Fibroblast of the aortic adventitia (primary cell): ENCODE measurements at regions not wholly inside any gene's neighbourhood (a gene's known extent, or its start where the extent isn't known, plus 50 kb on each side); places are given as distances from the start of the nearest gene placed in this dataset.

Experiments
- DNase-seq: peaks from one replicate; pipeline ENCODE4 v3.0.0-alpha.2; 2010; ENCODE audit warnings: low read depth
- H3K4me3 ChIP-seq: 2 replicates; pipeline ENCODE4 v1.5.1; 2011; ENCODE audit warnings: low read depth, mild to moderate bottlenecking, control low read depth, low read length, moderate library complexity
- TF ChIP-seq, protein P1 (sequence below): IDR thresholded peaks from 2 replicates; pipeline ENCODE4 v1.5.1; 2011; ENCODE audit warnings: mild to moderate bottlenecking, low read length, control low read depth, inconsistent platforms; ENCODE audit not compliant: insufficient read depth

DNA sequence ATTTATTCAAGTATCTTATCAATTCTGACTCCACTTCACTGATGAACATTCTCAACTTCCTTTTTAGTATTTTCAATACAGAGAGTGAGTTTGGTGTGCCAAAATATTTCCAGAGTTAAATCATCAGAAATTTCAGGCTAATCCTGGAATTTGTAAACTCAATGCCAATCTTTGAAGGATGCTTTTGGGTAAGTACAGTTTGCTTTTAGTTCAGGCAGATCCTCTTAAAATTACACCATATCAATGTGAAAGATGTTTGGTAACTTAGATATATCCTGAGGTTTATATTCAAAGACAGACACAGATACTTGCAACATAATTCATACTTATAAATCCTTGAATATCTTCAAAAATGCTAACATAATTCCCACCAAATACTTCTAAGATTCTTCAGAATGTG is 76.0 kb upstream of the FAM47B start:
- peak; percentile 68 for DNase-seq
- no peak overlapping the region for H3K4me3 ChIP-seq
- TF ChIP-seq, protein P1, sequence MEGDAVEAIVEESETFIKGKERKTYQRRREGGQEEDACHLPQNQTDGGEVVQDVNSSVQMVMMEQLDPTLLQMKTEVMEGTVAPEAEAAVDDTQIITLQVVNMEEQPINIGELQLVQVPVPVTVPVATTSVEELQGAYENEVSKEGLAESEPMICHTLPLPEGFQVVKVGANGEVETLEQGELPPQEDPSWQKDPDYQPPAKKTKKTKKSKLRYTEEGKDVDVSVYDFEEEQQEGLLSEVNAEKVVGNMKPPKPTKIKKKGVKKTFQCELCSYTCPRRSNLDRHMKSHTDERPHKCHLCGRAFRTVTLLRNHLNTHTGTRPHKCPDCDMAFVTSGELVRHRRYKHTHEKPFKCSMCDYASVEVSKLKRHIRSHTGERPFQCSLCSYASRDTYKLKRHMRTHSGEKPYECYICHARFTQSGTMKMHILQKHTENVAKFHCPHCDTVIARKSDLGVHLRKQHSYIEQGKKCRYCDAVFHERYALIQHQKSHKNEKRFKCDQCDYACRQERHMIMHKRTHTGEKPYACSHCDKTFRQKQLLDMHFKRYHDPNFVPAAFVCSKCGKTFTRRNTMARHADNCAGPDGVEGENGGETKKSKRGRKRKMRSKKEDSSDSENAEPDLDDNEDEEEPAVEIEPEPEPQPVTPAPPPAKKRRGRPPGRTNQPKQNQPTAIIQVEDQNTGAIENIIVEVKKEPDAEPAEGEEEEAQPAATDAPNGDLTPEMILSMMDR: no peak

DNA sequence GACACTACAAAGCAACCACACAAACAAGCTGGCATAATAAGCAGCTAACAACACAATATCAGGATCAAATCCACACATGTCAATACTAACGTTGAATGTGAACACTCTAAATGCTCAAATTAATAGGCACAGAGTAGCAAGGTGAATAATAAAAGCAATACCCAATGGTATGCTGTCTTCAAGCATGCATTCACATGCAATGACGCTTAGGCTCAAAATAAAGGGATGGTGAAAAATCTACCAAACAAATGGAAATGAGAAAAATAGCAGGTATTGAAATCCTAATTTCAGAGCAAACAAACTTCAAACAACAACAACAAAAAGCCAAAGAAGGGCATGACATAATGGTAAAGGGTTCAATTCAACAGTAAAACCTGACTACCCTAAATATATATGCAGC is 74.0 kb upstream of the FAM47B start:
- no peak for DNase-seq
- no peak overlapping the region for H3K4me3 ChIP-seq
- TF ChIP-seq, protein P1: no peak

DNA sequence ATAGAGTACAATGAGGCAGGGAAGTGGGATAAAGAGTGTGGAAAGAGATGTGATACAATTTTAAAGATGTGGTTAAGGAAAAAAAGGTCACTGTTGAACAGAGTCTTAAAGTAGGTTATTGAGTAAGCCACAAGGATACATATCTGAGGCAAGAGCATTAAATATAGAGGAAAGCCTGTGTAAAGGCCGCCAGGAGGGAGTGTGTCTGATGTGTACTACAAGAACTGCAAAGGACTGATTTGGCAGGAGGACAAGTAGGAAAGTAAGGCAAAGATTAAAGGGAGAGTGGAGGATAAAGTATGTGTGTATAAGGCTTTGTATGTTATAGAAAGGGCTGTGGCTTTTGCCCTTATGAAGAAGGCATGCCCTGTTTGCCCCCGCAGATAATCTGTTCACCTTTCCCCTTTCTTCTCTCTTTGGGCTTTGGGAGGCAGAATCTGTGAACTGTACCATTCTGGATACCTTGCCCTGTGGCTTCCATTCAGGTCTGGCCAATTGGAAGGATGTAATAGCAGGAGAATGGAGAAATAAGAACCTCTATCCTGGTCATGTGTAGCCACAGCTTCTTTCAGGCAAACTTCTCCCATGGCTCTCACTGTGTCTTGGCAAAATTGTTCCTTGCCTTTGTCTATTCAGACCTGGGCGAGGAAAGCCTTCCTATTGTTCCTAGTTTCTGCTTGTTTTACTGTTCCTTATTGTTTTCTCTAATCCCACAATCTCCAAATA is 68.9 kb upstream of the FAM47B start:
- TF ChIP-seq, protein P1: no peak
- H3K4me3 ChIP-seq: no peak overlapping the region
- peak; percentile 49 for DNase-seq

DNA sequence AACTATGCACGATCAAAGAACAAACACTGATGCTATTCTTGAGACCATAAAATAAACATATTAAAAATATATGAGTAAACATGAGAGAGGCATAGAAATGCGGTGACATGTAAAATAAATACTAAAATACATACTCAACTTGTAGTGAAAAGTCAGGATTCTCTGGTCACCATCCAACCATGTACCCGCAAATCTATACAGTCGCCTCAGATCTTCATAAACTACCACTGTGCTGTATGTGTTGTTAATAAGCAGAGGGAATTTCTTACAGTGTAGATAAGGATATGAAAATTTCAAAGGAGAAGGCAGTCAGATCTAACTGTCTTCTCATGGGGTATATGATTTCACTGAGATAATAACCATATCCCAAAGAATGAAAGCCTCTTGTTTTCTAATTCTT is 67.8 kb upstream of the FAM47B start:
- TF ChIP-seq, protein P1: no peak
- H3K4me3 ChIP-seq: no peak overlapping the region
- no peak for DNase-seq

DNA sequence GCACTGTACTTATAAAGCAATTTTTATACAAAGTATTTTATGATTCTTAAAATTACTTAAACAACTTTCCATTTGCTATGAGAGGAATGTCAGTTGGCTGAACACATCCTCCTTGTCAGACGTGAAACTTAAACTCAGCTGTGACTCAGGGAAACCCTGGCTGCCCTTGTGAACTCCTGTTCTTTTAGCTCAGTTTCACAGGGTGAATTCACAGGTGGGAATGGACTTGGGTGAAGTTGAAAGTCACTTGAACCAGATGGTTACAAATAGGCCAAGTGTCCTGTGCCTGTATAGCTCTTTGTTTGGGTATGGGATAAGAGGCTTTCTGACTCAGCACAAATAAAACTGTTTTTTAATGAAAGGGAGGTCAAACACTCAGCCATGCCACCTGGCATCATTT is 67.4 kb upstream of the FAM47B start:
- no peak overlapping the region for H3K4me3 ChIP-seq
- peak; percentile 72 for DNase-seq
- TF ChIP-seq, protein P1: no peak

DNA sequence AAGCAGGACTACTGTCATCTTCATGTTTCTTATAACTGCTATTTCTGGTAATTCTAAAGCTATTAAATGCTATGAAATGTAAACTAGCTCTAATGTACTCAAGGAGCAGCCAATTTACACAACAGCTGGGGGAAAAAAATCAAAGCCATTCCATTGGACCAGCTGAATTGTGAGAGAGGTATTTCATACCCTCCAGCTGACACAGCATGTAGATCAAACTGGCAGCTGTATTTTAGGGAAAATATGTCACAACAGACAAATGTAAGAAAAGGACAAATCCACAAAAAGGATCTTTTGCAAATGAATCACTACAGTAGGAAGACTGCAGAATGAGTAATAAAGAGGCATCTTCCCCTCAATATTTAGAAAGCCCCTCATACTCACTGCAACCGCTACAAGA is 65.2 kb upstream of the FAM47B start:
- no peak overlapping the region for H3K4me3 ChIP-seq
- TF ChIP-seq, protein P1: no peak
- no peak for DNase-seq

DNA sequence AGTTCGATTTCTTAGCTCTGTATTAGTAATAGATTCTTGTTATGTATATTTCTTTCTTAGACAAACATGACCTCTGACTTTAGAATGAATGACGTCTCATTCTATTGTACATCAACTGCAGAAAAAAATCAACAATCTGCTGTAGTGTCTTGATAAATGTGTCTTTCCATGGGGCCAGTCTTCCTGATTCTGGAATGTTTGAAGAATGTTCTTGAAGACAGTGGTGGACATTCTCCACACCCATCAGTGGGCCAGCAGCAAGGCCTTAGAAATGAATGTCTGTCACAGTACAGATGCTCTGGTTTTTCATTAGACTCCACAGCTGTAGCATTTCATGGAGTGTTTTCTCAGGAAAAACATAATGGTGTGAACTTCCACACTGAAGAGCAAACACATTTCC is 63.2 kb upstream of the FAM47B start:
- DNase-seq: no peak
- no peak overlapping the region for H3K4me3 ChIP-seq
- TF ChIP-seq, protein P1: no peak
